ENCODE measurements at regions not wholly inside any gene's neighbourhood (a gene's known extent, or its start where the extent isn't known, plus 50 kb on each side); places are given as distances from the start of the nearest gene placed in this dataset.

DNA sequence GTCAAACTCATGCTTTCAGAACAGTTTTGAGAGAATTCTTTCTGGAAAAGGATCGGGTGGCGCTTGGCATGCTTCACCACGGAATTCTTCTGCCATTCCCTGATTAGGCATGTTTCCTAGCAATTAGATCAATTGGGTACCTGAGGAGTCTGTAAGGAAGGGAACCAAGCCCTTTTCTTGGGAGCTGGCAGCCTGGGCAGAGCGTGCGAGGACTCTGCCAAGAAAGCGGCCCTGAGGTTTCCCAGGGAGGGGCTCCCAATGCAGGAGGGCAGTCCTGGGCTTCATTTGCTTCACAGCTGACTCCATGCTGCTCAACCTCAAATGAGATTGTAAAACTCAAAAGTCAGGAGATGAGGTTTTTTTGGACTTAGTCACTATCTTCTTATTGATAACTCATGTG, 60.3 kb downstream of the MYCN start:
- H3K27me3 ChIP-seq, result no peaks in the 10 kb centered on the region
- H3K27ac ChIP-seq, result no peak overlapping the region
- H3K9me3 ChIP-seq (replicated peaks in 1 of 3), result no peaks in the 10 kb centered on the region
- TF ChIP-seq, protein P1, sequence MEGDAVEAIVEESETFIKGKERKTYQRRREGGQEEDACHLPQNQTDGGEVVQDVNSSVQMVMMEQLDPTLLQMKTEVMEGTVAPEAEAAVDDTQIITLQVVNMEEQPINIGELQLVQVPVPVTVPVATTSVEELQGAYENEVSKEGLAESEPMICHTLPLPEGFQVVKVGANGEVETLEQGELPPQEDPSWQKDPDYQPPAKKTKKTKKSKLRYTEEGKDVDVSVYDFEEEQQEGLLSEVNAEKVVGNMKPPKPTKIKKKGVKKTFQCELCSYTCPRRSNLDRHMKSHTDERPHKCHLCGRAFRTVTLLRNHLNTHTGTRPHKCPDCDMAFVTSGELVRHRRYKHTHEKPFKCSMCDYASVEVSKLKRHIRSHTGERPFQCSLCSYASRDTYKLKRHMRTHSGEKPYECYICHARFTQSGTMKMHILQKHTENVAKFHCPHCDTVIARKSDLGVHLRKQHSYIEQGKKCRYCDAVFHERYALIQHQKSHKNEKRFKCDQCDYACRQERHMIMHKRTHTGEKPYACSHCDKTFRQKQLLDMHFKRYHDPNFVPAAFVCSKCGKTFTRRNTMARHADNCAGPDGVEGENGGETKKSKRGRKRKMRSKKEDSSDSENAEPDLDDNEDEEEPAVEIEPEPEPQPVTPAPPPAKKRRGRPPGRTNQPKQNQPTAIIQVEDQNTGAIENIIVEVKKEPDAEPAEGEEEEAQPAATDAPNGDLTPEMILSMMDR (IDR thresholded peaks at IDR 0.05), result no peak
- no peak for TF ChIP-seq POLR2A (IDR thresholded peaks at IDR 0.05)
- no peaks in the 10 kb centered on the region for H3K4me1 ChIP-seq (replicated peaks in 1 of 2)
- 58 to 74% (median 63%) methylated on average over 5 to 6 of the region's 6 CpGs for WGBS, 4 donors
- intact Hi-C loops (cut with DNase I), result no loop called here
- H3K36me3 ChIP-seq (replicated peaks in 1 of 2), result no peaks in the 10 kb centered on the region
- no peak for DNase-seq
- H3K4me3 ChIP-seq, result no peak overlapping the region

DNA sequence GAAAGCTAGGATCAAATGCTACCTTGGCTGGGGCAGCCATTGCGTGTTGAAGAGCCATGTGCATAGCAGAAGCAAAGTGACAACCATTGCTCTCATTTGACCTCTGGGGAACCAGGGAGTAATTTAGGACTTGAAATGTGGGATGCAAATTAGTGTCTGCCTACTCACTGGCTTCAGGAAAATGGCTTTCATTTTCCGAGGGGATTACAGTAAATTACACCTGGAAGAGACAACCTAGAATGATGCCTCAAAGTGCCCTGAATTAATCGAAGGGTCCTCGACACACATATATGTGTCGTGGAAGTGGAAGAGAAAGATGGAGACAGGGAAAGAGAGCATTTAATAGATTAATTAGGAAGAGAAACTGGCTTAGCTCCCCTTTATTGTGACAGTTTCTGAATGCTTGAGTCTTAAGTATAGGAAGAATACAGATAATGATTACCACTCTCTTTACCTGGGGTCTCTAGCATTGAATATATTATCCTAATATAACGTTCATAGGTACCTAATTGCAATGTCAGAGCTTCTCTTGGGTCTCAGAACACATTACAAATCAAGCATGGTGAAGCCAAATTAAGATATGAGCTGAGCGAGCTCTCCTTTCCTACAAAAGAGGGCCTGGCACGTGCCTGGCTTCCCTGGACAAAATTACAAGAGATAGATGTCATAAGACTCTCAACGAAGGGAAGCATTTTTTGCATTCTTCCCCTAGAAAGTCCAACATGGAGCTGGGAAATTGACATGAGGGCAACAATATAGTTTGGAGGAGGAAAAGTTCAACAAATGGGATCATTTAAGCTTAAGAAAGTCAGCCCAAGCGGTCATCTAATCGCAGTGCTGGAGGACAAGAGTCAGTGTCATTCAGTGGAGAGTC, 59.5 kb downstream of the MYCN start:
- H3K4me3 ChIP-seq, result no peak overlapping the region
- WGBS, 4 donors, result 80 to 88% (median 82%) methylated on average over 11 of the region's 11 CpGs
- intact Hi-C loops (cut with DNase I), result no loop called here
- H3K27ac ChIP-seq, result no peak overlapping the region
- TF ChIP-seq, protein P1 (IDR thresholded peaks at IDR 0.05), result no peak
- no peak for TF ChIP-seq POLR2A (IDR thresholded peaks at IDR 0.05)
- no peak for DNase-seq
- H3K27me3 ChIP-seq, result no peaks in the 10 kb centered on the region
- H3K9me3 ChIP-seq (replicated peaks in 1 of 3), result no peaks in the 10 kb centered on the region
- no peaks in the 10 kb centered on the region for H3K36me3 ChIP-seq (replicated peaks in 1 of 2)
- H3K4me1 ChIP-seq (replicated peaks in 1 of 2), result no peaks in the 10 kb centered on the region

DNA sequence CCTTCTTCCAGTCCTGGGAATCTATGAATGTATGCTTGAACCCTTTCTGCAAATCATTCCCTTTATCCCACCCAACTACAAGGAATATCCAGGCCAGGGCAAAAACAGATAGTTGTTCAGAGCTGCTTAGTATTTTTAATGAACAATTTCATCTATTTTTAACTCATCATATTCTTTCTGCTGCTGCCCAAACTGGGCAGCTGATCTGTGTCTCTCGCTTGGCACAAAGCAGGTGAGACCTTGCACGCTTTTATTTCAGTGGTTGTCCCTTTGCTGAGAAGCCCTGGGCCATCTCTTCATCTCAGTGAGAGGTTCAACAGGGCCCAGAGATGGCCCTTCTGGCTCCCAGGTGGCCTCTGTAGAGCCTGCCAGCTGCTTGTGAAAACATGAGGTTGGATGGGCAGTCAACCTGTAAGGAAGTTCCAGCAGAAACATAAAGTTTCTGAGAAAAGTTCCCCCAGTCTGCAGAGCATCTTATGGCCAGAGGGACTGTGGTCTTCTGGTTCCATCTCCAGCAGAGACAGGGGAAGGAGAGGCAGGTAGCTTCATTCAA, 57.5 kb downstream of the MYCN start:
- no peaks in the 10 kb centered on the region for H3K9me3 ChIP-seq (replicated peaks in 1 of 3)
- no peaks in the 10 kb centered on the region for H3K27me3 ChIP-seq
- no peaks in the 10 kb centered on the region for H3K36me3 ChIP-seq (replicated peaks in 1 of 2)
- no peaks in the 10 kb centered on the region for H3K4me1 ChIP-seq (replicated peaks in 1 of 2)
- intact Hi-C loops (cut with DNase I), result no loop called here
- no peak overlapping the region for H3K27ac ChIP-seq
- H3K4me3 ChIP-seq, result no peak overlapping the region
- WGBS, 4 donors, result 86 to 100% (median 91%) methylated on average over 2 of the region's 2 CpGs
- DNase-seq, result no peak
- no peak for TF ChIP-seq POLR2A (IDR thresholded peaks at IDR 0.05)
- TF ChIP-seq, protein P1 (IDR thresholded peaks at IDR 0.05), result no peak

DNA sequence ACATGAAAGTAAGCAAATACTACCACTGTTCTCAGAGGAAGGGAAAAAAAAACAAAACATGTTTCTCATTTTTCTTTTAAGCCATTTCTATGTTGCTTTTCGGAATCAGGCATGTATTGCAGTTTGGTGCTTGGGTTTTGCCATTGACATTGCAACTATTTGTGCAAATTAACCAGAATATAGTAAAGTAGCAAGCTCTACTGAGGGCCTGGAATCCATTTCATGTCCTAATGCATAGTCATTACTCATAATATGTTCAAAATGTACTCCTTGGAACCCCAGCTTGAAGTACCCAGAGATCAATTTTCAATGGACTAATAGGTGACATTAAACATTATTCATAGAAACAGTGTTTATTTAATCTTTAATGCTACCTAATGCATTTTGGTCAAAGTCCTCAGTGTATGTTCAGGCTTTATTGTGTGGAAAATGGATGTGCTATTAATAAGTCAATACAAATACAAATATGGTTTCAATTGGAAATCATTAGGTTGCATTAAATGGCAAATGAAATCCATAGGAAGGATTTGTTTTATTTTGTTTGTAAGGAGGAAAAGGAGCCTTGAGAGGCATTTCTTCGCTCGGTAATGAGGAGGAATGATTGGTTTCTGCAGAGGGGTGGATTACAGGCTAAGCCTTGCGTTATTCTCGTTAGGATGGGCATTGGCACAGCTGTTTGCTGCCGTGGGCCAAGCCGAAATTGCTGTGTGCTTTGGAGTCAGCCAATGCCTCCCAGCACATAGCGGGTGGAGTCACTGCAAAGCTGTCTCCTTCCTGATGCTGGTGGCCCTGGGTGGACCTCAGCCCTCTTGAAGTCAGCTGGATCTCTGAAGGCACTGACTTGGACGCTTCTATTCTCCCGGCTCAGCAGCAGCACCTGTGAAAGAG, 56.4 kb downstream of the MYCN start:
- no peak for TF ChIP-seq POLR2A (IDR thresholded peaks at IDR 0.05)
- TF ChIP-seq, protein P1 (IDR thresholded peaks at IDR 0.05), result no peak
- 55 to 78% (median 75%) methylated on average over 6 to 10 of the region's 10 CpGs for WGBS, 4 donors
- Histone ChIP-seq H3K4me3 (no peak overlapping the region), H3K36me3 (replicated peaks in 1 of 2) (no peaks in the 10 kb centered on the region), H3K27ac (no peak overlapping the region), H3K4me1 (replicated peaks in 1 of 2) (no peaks in the 10 kb centered on the region), H3K9me3 (replicated peaks in 1 of 3) (no peaks in the 10 kb centered on the region), H3K27me3 (no peaks in the 10 kb centered on the region)
- DNase-seq, result no peak
- intact Hi-C loops (cut with DNase I), result no loop called here
